H9 (cell line): ENCODE measurements at regions not wholly inside any gene's neighbourhood (a gene's known extent, or its start where the extent isn't known, plus 50 kb on each side); places are given as distances from the start of the nearest gene placed in this dataset.

Experiments
- DNase-seq: peaks from one replicate; pipeline ENCODE4 v3.0.0-alpha.2; 2017
- H2AFZ ChIP-seq: one replicate; pipeline ENCODE4 v1.6.1; 2013; ENCODE audit warnings: mild to moderate bottlenecking, low read length, control low read depth, moderate library complexity
- H2AK5ac ChIP-seq: 2 replicates; pipeline ENCODE4 v1.6.1; 2013; ENCODE audit warnings: low read length, control low read depth, mixed read lengths; ENCODE audit not compliant: insufficient read length
- H2BK120ac ChIP-seq: one replicate; pipeline ENCODE4 v1.6.1; 2013; ENCODE audit warnings: low read depth, mild to moderate bottlenecking, low read length, control low read depth, inconsistent platforms; ENCODE audit not compliant: poor library complexity, severe bottlenecking
- H2BK12ac ChIP-seq: 2 replicates; pipeline ENCODE4 v1.6.1; 2013; ENCODE audit warnings: low read length, control low read depth, mixed read lengths, low read depth; ENCODE audit not compliant: insufficient read length
- H2BK15ac ChIP-seq: 2 replicates; pipeline ENCODE4 v1.6.1; 2013; ENCODE audit warnings: low read depth, low read length, control low read depth
- H2BK20ac ChIP-seq: one replicate; pipeline ENCODE4 v1.6.1; 2013; ENCODE audit warnings: low read depth, mild to moderate bottlenecking, low read length, control low read depth, inconsistent platforms; ENCODE audit not compliant: poor library complexity, severe bottlenecking
- H2BK5ac ChIP-seq: 2 replicates; pipeline ENCODE4 v1.6.1; 2013; ENCODE audit warnings: low read length, control low read depth, mixed read lengths; ENCODE audit not compliant: insufficient read length
- H3K14ac ChIP-seq: 2 replicates; pipeline ENCODE4 v1.6.1; 2013; ENCODE audit warnings: low read length, control low read depth; ENCODE audit not compliant: insufficient read depth
- H3K18ac ChIP-seq: 2 replicates; pipeline ENCODE4 v1.6.1; 2013; ENCODE audit warnings: low read depth, mild to moderate bottlenecking, mixed read lengths, low read length, control low read depth; ENCODE audit not compliant: insufficient read length
- H3K23ac ChIP-seq: 2 replicates; pipeline ENCODE4 v1.6.1; 2013; ENCODE audit warnings: low read length, control low read depth, mixed read lengths, low read depth; ENCODE audit not compliant: insufficient read length
- H3K23me2 ChIP-seq: 2 replicates; pipeline ENCODE4 v1.6.1; 2013; ENCODE audit warnings: low read depth, mild to moderate bottlenecking, mixed read lengths, low read length, control low read depth; ENCODE audit not compliant: insufficient read length, poor library complexity, severe bottlenecking
- H3K27ac ChIP-seq: 2 replicates; pipeline ENCODE4 v1.5.1; 2013; ENCODE audit warnings: low read length, control low read depth, mixed read lengths, low read depth; ENCODE audit not compliant: insufficient read length
- H3K27me3 ChIP-seq: 2 replicates; pipeline ENCODE4 v1.6.1; 2013; ENCODE audit warnings: low read length, control low read depth, inconsistent platforms; ENCODE audit not compliant: insufficient read depth
- H3K4ac ChIP-seq: 2 replicates; pipeline ENCODE4 v1.6.1; 2013; ENCODE audit warnings: low read depth, mild to moderate bottlenecking, control low read depth, inconsistent platforms, low read length, moderate library complexity
- H3K4me1 ChIP-seq: 2 replicates; pipeline ENCODE4 v1.6.1; 2013; ENCODE audit warnings: low read length, control low read depth, inconsistent platforms; ENCODE audit not compliant: insufficient read depth
- H3K4me2 ChIP-seq: 2 replicates; pipeline ENCODE4 v1.6.1; 2013; ENCODE audit warnings: low read length, control low read depth, mixed read lengths; ENCODE audit not compliant: insufficient read length, insufficient read depth
- H3K56ac ChIP-seq: 2 replicates; pipeline ENCODE4 v1.6.1; 2013; ENCODE audit warnings: low read depth, mild to moderate bottlenecking, mixed read lengths, low read length, control low read depth; ENCODE audit not compliant: insufficient read length
- H3K79me1 ChIP-seq: 2 replicates; pipeline ENCODE4 v1.6.1; 2013; ENCODE audit warnings: low read depth, mild to moderate bottlenecking, moderate library complexity, low read length, control low read depth, inconsistent platforms; ENCODE audit not compliant: insufficient read depth, poor library complexity, severe bottlenecking
- H3K79me2 ChIP-seq: 2 replicates; pipeline ENCODE4 v1.6.1; 2013; ENCODE audit warnings: low read length, control low read depth, inconsistent platforms; ENCODE audit not compliant: insufficient read depth
- H3K9ac ChIP-seq: 2 replicates; pipeline ENCODE4 v1.6.1; 2013; ENCODE audit warnings: low read length, control low read depth, mixed read lengths; ENCODE audit not compliant: insufficient read length; ENCODE audit errors: extremely low read depth
- H3K9me3 ChIP-seq: one replicate; pipeline ENCODE4 v1.6.1; 2013; ENCODE audit warnings: low read depth, low read length, inconsistent platforms; ENCODE audit not compliant: control insufficient read depth
- H3T11ph ChIP-seq: one replicate; pipeline ENCODE4 v1.6.1; 2013; ENCODE audit warnings: mild to moderate bottlenecking, low read length, control low read depth, inconsistent platforms
- H4K20me1 ChIP-seq: one replicate; pipeline ENCODE4 v1.6.1; 2013; ENCODE audit not compliant: control insufficient read depth, insufficient read length, insufficient read depth
- H4K5ac ChIP-seq: 2 replicates; pipeline ENCODE4 v1.6.1; 2013; ENCODE audit warnings: low read depth, mild to moderate bottlenecking, mixed read lengths, low read length, control low read depth; ENCODE audit not compliant: insufficient read length
- H4K8ac ChIP-seq: replicated peaks from 2 replicates; pipeline ENCODE4 v1.6.1; 2013; ENCODE audit warnings: low read length, control low read depth, mixed read lengths, low read depth; ENCODE audit not compliant: insufficient read length
- H4K91ac ChIP-seq: 2 replicates; pipeline ENCODE4 v1.6.1; 2013; ENCODE audit warnings: low read depth, mild to moderate bottlenecking, moderate library complexity, mixed read lengths, low read length, control low read depth; ENCODE audit not compliant: insufficient read length
- H3K27ac Mint-ChIP-seq, 3 experiments: 2 replicates in 2 of 3; 3 replicates in 1 of 3; pipeline ENCODE4 v1.8.0; 2020 to 2021; ENCODE audit warnings: mixed read lengths in 3 of 3, mild to moderate bottlenecking in 1 of 3, moderate library complexity in 1 of 3
- H3K27me3 Mint-ChIP-seq: 2 replicates; pipeline ENCODE4 v1.8.0; 2021; ENCODE audit warnings: low read depth, mild to moderate bottlenecking, moderate library complexity, mixed read lengths
- H3K36me3 Mint-ChIP-seq, 3 experiments: 2 replicates in 2 of 3; 3 replicates in 1 of 3; pipeline ENCODE4 v1.8.0; 2020 to 2021; ENCODE audit warnings: low read depth in 3 of 3, mixed read lengths in 3 of 3; ENCODE audit not compliant: insufficient read depth in 1 of 3
- H3K4me1 Mint-ChIP-seq, 2 experiments: 2 replicates each; pipeline ENCODE4 v1.8.0; 2020; ENCODE audit warnings: mixed read lengths in 2 of 2
- H3K4me3 Mint-ChIP-seq, 2 experiments: 2 replicates in 1 of 2; 3 replicates in 1 of 2; pipeline ENCODE4 v1.8.0; 2020 to 2021; ENCODE audit warnings: mild to moderate bottlenecking in 2 of 2, mixed read lengths in 2 of 2, moderate library complexity in 1 of 2
- H3K9me3 Mint-ChIP-seq, 2 experiments: 2 replicates in 1 of 2; 3 replicates in 1 of 2; pipeline ENCODE4 v1.8.0; 2020; ENCODE audit warnings: mild to moderate bottlenecking in 2 of 2, mixed read lengths in 2 of 2, moderate library complexity in 1 of 2
- CTCF ChIP-seq: fragments of 200-600 bp; sonication (generic); conservative IDR thresholded peaks from 3 replicates; pipeline ENCODE4 v1.8.0; 2021; ENCODE audit warnings: antibody characterized with exemption, mild to moderate bottlenecking
- WGBS: extraction: QIAGEN DNeasy Blood & Tissue Kit; methylation state at CpG from one replicate; pipeline ENCODE4 v1.1.7; 2013; ENCODE audit warnings: missing lambda C conversion rate, low lambda C conversion rate, mixed read lengths; ENCODE audit not compliant: insufficient read length; ENCODE audit errors: extremely low coverage; 5-methylcytosine and 5-hydroxymethylcytosine counted together

DNA sequence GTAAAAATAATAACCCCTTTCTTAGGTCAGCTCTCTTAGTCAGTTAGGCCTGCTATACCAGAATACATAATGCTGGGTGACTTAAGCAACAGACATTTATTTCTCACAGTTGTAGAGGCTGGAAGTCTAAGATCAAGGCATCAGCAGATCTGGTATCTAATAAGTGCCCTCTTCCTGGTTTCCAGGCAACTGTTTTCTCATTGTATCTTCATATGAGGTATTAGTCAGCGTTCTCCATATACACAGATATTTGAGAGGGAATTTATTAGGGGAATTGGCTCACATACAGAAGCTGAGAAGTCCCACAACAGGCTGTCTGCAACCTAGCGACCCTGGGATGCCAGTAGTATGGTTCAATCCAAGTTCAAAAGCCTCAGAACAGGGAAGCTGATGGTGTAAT is 896.0 kb downstream of the GALC start:
- no peak overlapping the region for H3K4me2 ChIP-seq
- H3K4me1 ChIP-seq, result no peaks in the 10 kb centered on the region
- H2BK120ac ChIP-seq, result no peak overlapping the region
- peaks cover 0 to 2% of the 10 kb centered on the region in 2 experiments; a peak in 1 of 4 replicates for H3K4me1 Mint-ChIP-seq
- no peaks in the 10 kb centered on the region for H3K23me2 ChIP-seq
- no peak overlapping the region for H3K27ac ChIP-seq
- no peak overlapping the region for H2AK5ac ChIP-seq
- no CpG with 5 or more reads among the region's 2 CpGs for WGBS
- H3K27me3 ChIP-seq, result no peaks in the 10 kb centered on the region
- H2BK12ac ChIP-seq, result no peak overlapping the region
- no peak overlapping the region for H4K91ac ChIP-seq
- H3K27me3 Mint-ChIP-seq, result no peaks in the 10 kb centered on the region
- H2AFZ ChIP-seq, result peak overlapping the region; percentile 22
- H2BK15ac ChIP-seq, result no peak overlapping the region
- no peak overlapping the region for H3K56ac ChIP-seq
- no peak overlapping the region for H3K4me3 Mint-ChIP-seq
- H3K14ac ChIP-seq, result no peak overlapping the region
- no peak overlapping the region for H4K8ac ChIP-seq
- H3K79me1 ChIP-seq, result no peaks in the 10 kb centered on the region
- no peak overlapping the region for H3K18ac ChIP-seq
- no peak overlapping the region for H3K23ac ChIP-seq
- H4K20me1 ChIP-seq, result no peaks in the 10 kb centered on the region
- no peak overlapping the region for H2BK20ac ChIP-seq
- H3K79me2 ChIP-seq, result no peaks in the 10 kb centered on the region
- TF ChIP-seq CTCF, result no peak
- no peaks in the 10 kb centered on the region for H3K9me3 Mint-ChIP-seq
- no peaks in the 10 kb centered on the region for H3K36me3 Mint-ChIP-seq
- no peak overlapping the region for H4K5ac ChIP-seq
- no peak overlapping the region for H2BK5ac ChIP-seq
- no peak for DNase-seq
- H3K27ac Mint-ChIP-seq, result no peak overlapping the region
- H3K4ac ChIP-seq, result no peak overlapping the region
- no peaks in the 10 kb centered on the region for H3K9me3 ChIP-seq
- H3T11ph ChIP-seq, result no peak overlapping the region
- H3K9ac ChIP-seq, result no peak overlapping the region
